ENCODE measurements at regions not wholly inside any gene's neighbourhood (a gene's known extent, or its start where the extent isn't known, plus 50 kb on each side); places are given as distances from the start of the nearest gene placed in this dataset.

DNA sequence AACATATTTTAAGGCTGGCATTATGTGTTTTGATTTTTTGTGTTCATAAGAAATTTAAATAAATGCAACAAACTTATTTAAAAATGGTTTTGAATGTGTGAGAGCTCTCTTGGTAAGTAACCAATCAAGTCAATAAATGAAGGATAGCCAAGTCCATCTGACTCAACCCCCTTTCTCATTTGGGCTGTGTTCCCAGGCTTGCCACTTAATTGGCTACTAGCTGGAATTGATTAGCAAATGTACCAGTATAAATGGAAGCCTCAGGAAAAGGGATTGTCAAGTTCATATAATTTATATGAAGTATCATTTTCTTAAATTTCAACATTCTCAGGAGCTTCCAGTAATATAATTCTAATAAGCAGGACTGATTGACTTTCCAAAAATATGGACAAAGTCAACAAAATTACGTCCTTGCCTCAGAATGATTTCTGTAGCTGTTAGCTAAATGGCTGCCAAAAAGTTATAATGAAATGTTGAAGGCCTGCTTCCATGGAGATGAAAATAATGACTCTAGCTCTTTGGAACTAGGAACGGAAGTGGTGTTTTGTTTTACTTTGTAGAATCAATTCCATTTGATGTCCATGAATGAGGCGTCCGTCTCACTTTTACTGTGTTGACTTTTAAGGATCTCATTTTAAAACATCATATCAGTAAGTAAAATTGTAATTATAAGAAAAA, 614.9 kb downstream of the CDH26 start:
- TF ChIP-seq, protein P1, sequence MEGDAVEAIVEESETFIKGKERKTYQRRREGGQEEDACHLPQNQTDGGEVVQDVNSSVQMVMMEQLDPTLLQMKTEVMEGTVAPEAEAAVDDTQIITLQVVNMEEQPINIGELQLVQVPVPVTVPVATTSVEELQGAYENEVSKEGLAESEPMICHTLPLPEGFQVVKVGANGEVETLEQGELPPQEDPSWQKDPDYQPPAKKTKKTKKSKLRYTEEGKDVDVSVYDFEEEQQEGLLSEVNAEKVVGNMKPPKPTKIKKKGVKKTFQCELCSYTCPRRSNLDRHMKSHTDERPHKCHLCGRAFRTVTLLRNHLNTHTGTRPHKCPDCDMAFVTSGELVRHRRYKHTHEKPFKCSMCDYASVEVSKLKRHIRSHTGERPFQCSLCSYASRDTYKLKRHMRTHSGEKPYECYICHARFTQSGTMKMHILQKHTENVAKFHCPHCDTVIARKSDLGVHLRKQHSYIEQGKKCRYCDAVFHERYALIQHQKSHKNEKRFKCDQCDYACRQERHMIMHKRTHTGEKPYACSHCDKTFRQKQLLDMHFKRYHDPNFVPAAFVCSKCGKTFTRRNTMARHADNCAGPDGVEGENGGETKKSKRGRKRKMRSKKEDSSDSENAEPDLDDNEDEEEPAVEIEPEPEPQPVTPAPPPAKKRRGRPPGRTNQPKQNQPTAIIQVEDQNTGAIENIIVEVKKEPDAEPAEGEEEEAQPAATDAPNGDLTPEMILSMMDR (IDR thresholded peaks at IDR 0.05): no peak
- TF ChIP-seq POLR2AphosphoS5 (IDR thresholded peaks at IDR 0.05; ENCODE audit: low read depth, low read length) (no peak), TCF7L2 (IDR thresholded peaks at IDR 0.05; ENCODE audit: low read depth, low read length) (no peak)
- TF ChIP-seq, protein P2, sequence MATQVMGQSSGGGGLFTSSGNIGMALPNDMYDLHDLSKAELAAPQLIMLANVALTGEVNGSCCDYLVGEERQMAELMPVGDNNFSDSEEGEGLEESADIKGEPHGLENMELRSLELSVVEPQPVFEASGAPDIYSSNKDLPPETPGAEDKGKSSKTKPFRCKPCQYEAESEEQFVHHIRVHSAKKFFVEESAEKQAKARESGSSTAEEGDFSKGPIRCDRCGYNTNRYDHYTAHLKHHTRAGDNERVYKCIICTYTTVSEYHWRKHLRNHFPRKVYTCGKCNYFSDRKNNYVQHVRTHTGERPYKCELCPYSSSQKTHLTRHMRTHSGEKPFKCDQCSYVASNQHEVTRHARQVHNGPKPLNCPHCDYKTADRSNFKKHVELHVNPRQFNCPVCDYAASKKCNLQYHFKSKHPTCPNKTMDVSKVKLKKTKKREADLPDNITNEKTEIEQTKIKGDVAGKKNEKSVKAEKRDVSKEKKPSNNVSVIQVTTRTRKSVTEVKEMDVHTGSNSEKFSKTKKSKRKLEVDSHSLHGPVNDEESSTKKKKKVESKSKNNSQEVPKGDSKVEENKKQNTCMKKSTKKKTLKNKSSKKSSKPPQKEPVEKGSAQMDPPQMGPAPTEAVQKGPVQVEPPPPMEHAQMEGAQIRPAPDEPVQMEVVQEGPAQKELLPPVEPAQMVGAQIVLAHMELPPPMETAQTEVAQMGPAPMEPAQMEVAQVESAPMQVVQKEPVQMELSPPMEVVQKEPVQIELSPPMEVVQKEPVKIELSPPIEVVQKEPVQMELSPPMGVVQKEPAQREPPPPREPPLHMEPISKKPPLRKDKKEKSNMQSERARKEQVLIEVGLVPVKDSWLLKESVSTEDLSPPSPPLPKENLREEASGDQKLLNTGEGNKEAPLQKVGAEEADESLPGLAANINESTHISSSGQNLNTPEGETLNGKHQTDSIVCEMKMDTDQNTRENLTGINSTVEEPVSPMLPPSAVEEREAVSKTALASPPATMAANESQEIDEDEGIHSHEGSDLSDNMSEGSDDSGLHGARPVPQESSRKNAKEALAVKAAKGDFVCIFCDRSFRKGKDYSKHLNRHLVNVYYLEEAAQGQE (IDR thresholded peaks at IDR 0.05; ENCODE audit: insufficient read depth in 1 of 2, low read depth in 2 of 2, low read length in 1 of 2): no peak

All from Panc1 (cell line).